Neural cell (in vitro differentiated cells): ENCODE measurements at regions not wholly inside any gene's neighbourhood (a gene's known extent, or its start where the extent isn't known, plus 50 kb on each side); places are given as distances from the start of the nearest gene placed in this dataset.

Source experiments
- CTCF ChIP-seq: fragments of 450-650 bp; IDR thresholded peaks from 2 replicates; pipeline ENCODE4 v1.5.1; 2014; ENCODE audit warnings: antibody characterized with exemption, mild to moderate bottlenecking, moderate library complexity; ENCODE audit not compliant: poor library complexity, severe bottlenecking
- SMC3 ChIP-seq: fragments of 450-650 bp; conservative IDR thresholded peaks from 2 replicates; pipeline ENCODE4 v1.6.1; 2014; ENCODE audit warnings: antibody characterized with exemption, mild to moderate bottlenecking, moderate library complexity; ENCODE audit not compliant: poor library complexity

GRCh38 chr9:79352322-79352721 is 219.4 kb upstream of the TLE4 start:
- TF ChIP-seq CTCF (no peak), SMC3 (no peak)
